Cerebellar cortex (tissue), 1 donor: ENCODE measurements at regions not wholly inside any gene's neighbourhood (a gene's known extent, or its start where the extent isn't known, plus 50 kb on each side); places are given as distances from the start of the nearest gene placed in this dataset.
A peak's percentile ranks its signal among the peaks of the same experiment; 100 is the strongest.

Experiments
- DNase-seq: peaks from one replicate; pipeline ENCODE4 v3.0.0-alpha.2; 2015; ENCODE audit warnings: low spot score

GRCh38 chr22:48207919-48208535 is 1445.6 kb downstream of the TBC1D22A start:
- no peak for DNase-seq

- no peak for DNase-seq
Measured at GRCh38 chr22:48205790-48206189, 1443.3 kb downstream of the TBC1D22A start.

GRCh38 chr22:48205161-48205560 is 1442.7 kb downstream of the TBC1D22A start:
- no peak for DNase-seq

- no peak for DNase-seq
Measured at GRCh38 chr22:48204296-48204695, 1441.8 kb downstream of the TBC1D22A start.

- no peak for DNase-seq
Measured at GRCh38 chr22:48199667-48200066, 1437.2 kb downstream of the TBC1D22A start.

- DNase-seq, result no peak
Measured at GRCh38 chr22:48198489-48199459, 1436.3 kb downstream of the TBC1D22A start.

GRCh38 chr22:48197189-48197690 is 1434.8 kb downstream of the TBC1D22A start:
- DNase-seq, result no peak

GRCh38 chr22:48192920-48193319 is 1430.5 kb downstream of the TBC1D22A start:
- no peak for DNase-seq

GRCh38 chr22:48192071-48192470 is 1429.6 kb downstream of the TBC1D22A start:
- DNase-seq, result no peak

- DNase-seq, result no peak
Measured at GRCh38 chr22:48188231-48188721, 1425.8 kb downstream of the TBC1D22A start.

GRCh38 chr22:48187356-48187755 is 1424.9 kb downstream of the TBC1D22A start:
- DNase-seq, result peak; percentile 24

- no peak for DNase-seq
Measured at GRCh38 chr22:48186146-48186790, 1423.8 kb downstream of the TBC1D22A start.

GRCh38 chr22:48185071-48186055 is 1422.9 kb downstream of the TBC1D22A start:
- peak; percentile 15 for DNase-seq

- no peak for DNase-seq
Measured at GRCh38 chr22:48182846-48183805, 1420.7 kb downstream of the TBC1D22A start.

GRCh38 chr22:48182031-48182430 is 1419.6 kb downstream of the TBC1D22A start:
- DNase-seq, result no peak

GRCh38 chr22:48181263-48181955 is 1419.0 kb downstream of the TBC1D22A start:
- DNase-seq, result no peak

- DNase-seq, result no peak
Measured at GRCh38 chr22:48180631-48181030, 1418.2 kb downstream of the TBC1D22A start.

- DNase-seq, result no peak
Measured at GRCh38 chr22:48179571-48180546, 1417.4 kb downstream of the TBC1D22A start.
